IMR-90 (cell line): ENCODE measurements at regions not wholly inside any gene's neighbourhood (a gene's known extent, or its start where the extent isn't known, plus 50 kb on each side); places are given as distances from the start of the nearest gene placed in this dataset.
"Not testable (repeated sequence)": the region's sequence is repeated elsewhere in the genome, so short reads cannot be mapped to it uniquely, and the experiment has no call there.

Experiments used
- ATAC-seq: fragments of 200-7000 bp; cut with Tn5 transposase; 2 replicates; pipeline ENCODE4 v1.9.1; 2020; ENCODE audit warnings: low read depth, mild to moderate bottlenecking, moderate library complexity
- BruUV-seq: library from RNA; stranded (reverse); fragments of 400-500 nt; replicated peaks from 2 replicates; lab custom pipeline; 2021; lab: Mats Ljungman, UMichigan
- CTCF ChIA-PET: fragments of 300-600 bp; formaldehyde crosslinking; extraction: SDS; loops from one replicate; lab custom pipeline; 2021; ENCODE audit warnings: antibody characterized with exemption; lab: Yijun Ruan, JAX
- POLR2A ChIA-PET: fragments of 300-600 bp; sonication (Branson Sonifier 250); formaldehyde crosslinking; loops from one replicate; lab custom pipeline; 2022; ENCODE audit warnings: antibody characterized with exemption; ENCODE audit not compliant: unreplicated experiment; lab: Charles Lee
- DNase-seq: peaks from one replicate; pipeline ENCODE4 v3.0.0; 2013
- H2AFZ ChIP-seq: replicated peaks from 2 replicates; pipeline ENCODE3; 2013; ENCODE audit warnings: low read length, mild to moderate bottlenecking; ENCODE audit not compliant: poor library complexity
- H2AK5ac ChIP-seq: 2 replicates; pipeline ENCODE4 v1.6.1; 2013; ENCODE audit warnings: low read depth, low read length, inconsistent platforms
- H2AK9ac ChIP-seq: replicated peaks from 2 replicates; pipeline ENCODE3; 2013; ENCODE audit warnings: mild to moderate bottlenecking, low read depth, low read length, moderate library complexity; ENCODE audit not compliant: poor library complexity
- H2BK120ac ChIP-seq: 2 replicates; pipeline ENCODE4 v1.6.1; 2013; ENCODE audit warnings: low read depth, low read length, inconsistent platforms
- H2BK15ac ChIP-seq: 3 replicates; pipeline ENCODE4 v1.6.1; 2013; ENCODE audit warnings: low read depth, low read length, inconsistent platforms
- H2BK20ac ChIP-seq: 2 replicates; pipeline ENCODE4 v1.6.1; 2013; ENCODE audit warnings: low read depth, mild to moderate bottlenecking, inconsistent platforms, low read length, moderate library complexity
- H2BK5ac ChIP-seq: 2 replicates; pipeline ENCODE4 v1.6.1; 2013; ENCODE audit warnings: mild to moderate bottlenecking, low read depth, low read length, inconsistent platforms; ENCODE audit not compliant: poor library complexity, severe bottlenecking
- H3K14ac ChIP-seq: replicated peaks from 2 replicates; pipeline ENCODE4 v1.6.1; 2013; ENCODE audit warnings: low read depth, low read length, inconsistent platforms
- H3K18ac ChIP-seq: 2 replicates; pipeline ENCODE4 v1.6.1; 2013; ENCODE audit warnings: low read depth, low read length, control low read depth
- H3K23ac ChIP-seq: 2 replicates; pipeline ENCODE4 v1.6.1; 2013; ENCODE audit warnings: low read depth, low read length, inconsistent platforms
- H3K27ac ChIP-seq: 2 replicates; pipeline ENCODE4 v1.5.1; 2013; ENCODE audit warnings: mild to moderate bottlenecking, control low read depth, low read length; ENCODE audit not compliant: insufficient read depth
- H3K27me3 ChIP-seq: 2 replicates; pipeline ENCODE4 v1.6.1; 2013; ENCODE audit warnings: low read length; ENCODE audit not compliant: control insufficient read depth, insufficient read depth
- H3K36me3 ChIP-seq: 2 replicates; pipeline ENCODE4 v1.6.1; 2013; ENCODE audit warnings: low read length, mixed read lengths; ENCODE audit not compliant: control insufficient read depth, insufficient read depth
- H3K4ac ChIP-seq: 2 replicates; pipeline ENCODE4 v1.6.1; 2013; ENCODE audit warnings: low read depth, low read length, inconsistent platforms
- H3K4me1 ChIP-seq: 2 replicates; pipeline ENCODE4 v1.6.1; 2013; ENCODE audit warnings: low read length, mixed read lengths; ENCODE audit not compliant: control insufficient read depth, insufficient read depth
- H3K4me2 ChIP-seq: 2 replicates; pipeline ENCODE4 v1.6.1; 2013; ENCODE audit warnings: low read depth, mild to moderate bottlenecking, control low read depth, low read length, moderate library complexity
- H3K4me3 ChIP-seq: 2 replicates; pipeline ENCODE4 v1.5.1; 2013; ENCODE audit warnings: low read depth, mild to moderate bottlenecking, control low read depth, low read length, moderate library complexity; ENCODE audit not compliant: insufficient read depth
- H3K56ac ChIP-seq: 2 replicates; pipeline ENCODE4 v1.6.1; 2013; ENCODE audit warnings: low read length, inconsistent platforms; ENCODE audit not compliant: insufficient read depth; ENCODE audit errors: extremely low read depth
- H3K79me1 ChIP-seq, 2 experiments: 2 replicates each; pipeline ENCODE4 v1.6.1; 2013; ENCODE audit warnings: low read length in 2 of 2, inconsistent platforms in 1 of 2, low read depth in 1 of 2
- H3K9ac ChIP-seq: 2 replicates; pipeline ENCODE4 v1.6.1; 2013; ENCODE audit warnings: low read depth, low read length, control low read depth
- H3K9me1 ChIP-seq: 2 replicates; pipeline ENCODE4 v1.6.1; 2013; ENCODE audit warnings: low read length, inconsistent platforms; ENCODE audit not compliant: insufficient read depth
- H3K9me3 ChIP-seq: 2 replicates; pipeline ENCODE4 v1.6.1; 2013; ENCODE audit warnings: low read length; ENCODE audit not compliant: control insufficient read depth, insufficient read depth
- H4K20me1 ChIP-seq: 2 replicates; pipeline ENCODE4 v1.6.1; 2013; ENCODE audit warnings: low read length, inconsistent platforms; ENCODE audit not compliant: insufficient read depth
- H4K5ac ChIP-seq: 2 replicates; pipeline ENCODE4 v1.6.1; 2013; ENCODE audit warnings: mild to moderate bottlenecking, low read depth, low read length, control low read depth
- H4K8ac ChIP-seq, 2 experiments: 2 replicates each; pipeline ENCODE4 v1.6.1; 2013; ENCODE audit warnings: low read depth in 2 of 2, low read length in 2 of 2, control low read depth in 1 of 2, inconsistent platforms in 1 of 2
- H4K91ac ChIP-seq: 2 replicates; pipeline ENCODE4 v1.6.1; 2013; ENCODE audit warnings: low read depth, low read length, inconsistent platforms; ENCODE audit not compliant: insufficient read depth
- WGBS, 2 experiments: methylation state at CpG; one replicate each; pipeline versions ENCODE4 v1.1.5 to v1.1.7; 2013; ENCODE audit warnings: missing lambda C conversion rate in 2 of 2; ENCODE audit not compliant: insufficient read length in 1 of 2; ENCODE audit errors: extremely low coverage in 2 of 2; 5-methylcytosine and 5-hydroxymethylcytosine counted together
- dilution Hi-C: fragments of 300-500 bp; cut with HindIII; formaldehyde crosslinking; loops from one replicate; pipeline ENCODE4 v1.14.3; 2018; ENCODE audit warnings: low sequenced_read_pairs; ENCODE audit not compliant: unreplicated experiment
- in situ Hi-C: fragments of 300-500 bp; cut with MboI; formaldehyde crosslinking; loops from 3 replicates; pipeline ENCODE4 v1.14.3; 2019; ENCODE audit warnings: low sequenced_read_pairs, inconsistent platforms, mixed read lengths
- intact Hi-C: fragments of 100-400 bp; cut with micrococcal nuclease; formaldehyde crosslinking; loops from 2 replicates; pipeline ENCODE4 v1.10.0; 2022

DNA sequence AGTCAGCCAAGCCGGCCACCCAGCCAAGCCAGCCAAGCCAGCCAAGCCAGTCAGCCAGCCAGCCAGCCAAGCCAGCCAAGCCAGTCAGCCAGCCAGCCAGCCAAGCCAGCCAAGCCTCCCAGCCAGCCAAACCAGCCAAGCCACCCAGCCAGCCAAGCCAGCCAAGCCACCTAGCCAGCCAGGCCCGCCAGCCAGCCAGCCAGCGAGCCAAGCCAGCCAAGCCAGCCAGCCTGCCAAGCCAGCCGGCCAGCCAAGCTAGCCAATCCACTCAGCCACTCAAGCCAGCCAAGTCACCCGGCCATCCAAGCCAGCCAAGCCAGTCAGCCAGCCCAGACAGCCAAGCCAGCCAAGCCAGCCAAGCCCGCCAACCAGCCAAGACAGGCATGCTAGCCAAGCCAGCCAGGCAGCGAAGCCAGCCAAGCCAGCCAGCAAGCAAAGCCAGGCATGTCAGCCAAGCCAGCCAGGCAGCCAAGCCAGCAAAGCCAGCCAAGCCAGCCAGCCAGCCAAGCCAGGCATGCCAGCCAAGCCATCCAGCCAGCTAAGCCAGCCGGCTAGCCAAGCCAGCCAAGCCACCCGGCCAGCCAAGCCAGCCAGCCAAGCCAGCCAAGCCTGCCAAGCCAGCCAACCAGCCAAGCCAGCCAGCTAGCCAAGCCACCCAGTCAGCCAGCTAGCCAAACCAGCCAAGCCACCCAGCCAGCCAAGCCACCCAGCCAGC, 351.2 kb upstream of the PLGLB2 start:
- H3K14ac ChIP-seq, H2AFZ ChIP-seq, H2BK15ac ChIP-seq, H3K4me2 ChIP-seq, H2BK20ac ChIP-seq, H3K9ac ChIP-seq, DNase-seq, H4K91ac ChIP-seq, H4K20me1 ChIP-seq, CTCF ChIA-PET, in situ Hi-C loops, H3K56ac ChIP-seq, H2AK5ac ChIP-seq, H3K27me3 ChIP-seq, H3K79me1 ChIP-seq, POLR2A ChIA-PET, H4K8ac ChIP-seq, H3K18ac ChIP-seq, H2BK120ac ChIP-seq, H3K27ac ChIP-seq, H3K23ac ChIP-seq, H2BK5ac ChIP-seq, H4K5ac ChIP-seq, H3K4ac ChIP-seq, H3K9me3 ChIP-seq, dilution Hi-C loops, H3K4me1 ChIP-seq, ATAC-seq, H2AK9ac ChIP-seq, BruUV-seq, intact Hi-C loops, H3K4me3 ChIP-seq, H3K9me1 ChIP-seq, H3K36me3 ChIP-seq: not testable (repeated sequence)
- 58% methylated on average over 2 of the region's 9 CpGs; no CpG with 5 or more reads in 1 of the 2 experiments for WGBS, 2 experiments

DNA sequence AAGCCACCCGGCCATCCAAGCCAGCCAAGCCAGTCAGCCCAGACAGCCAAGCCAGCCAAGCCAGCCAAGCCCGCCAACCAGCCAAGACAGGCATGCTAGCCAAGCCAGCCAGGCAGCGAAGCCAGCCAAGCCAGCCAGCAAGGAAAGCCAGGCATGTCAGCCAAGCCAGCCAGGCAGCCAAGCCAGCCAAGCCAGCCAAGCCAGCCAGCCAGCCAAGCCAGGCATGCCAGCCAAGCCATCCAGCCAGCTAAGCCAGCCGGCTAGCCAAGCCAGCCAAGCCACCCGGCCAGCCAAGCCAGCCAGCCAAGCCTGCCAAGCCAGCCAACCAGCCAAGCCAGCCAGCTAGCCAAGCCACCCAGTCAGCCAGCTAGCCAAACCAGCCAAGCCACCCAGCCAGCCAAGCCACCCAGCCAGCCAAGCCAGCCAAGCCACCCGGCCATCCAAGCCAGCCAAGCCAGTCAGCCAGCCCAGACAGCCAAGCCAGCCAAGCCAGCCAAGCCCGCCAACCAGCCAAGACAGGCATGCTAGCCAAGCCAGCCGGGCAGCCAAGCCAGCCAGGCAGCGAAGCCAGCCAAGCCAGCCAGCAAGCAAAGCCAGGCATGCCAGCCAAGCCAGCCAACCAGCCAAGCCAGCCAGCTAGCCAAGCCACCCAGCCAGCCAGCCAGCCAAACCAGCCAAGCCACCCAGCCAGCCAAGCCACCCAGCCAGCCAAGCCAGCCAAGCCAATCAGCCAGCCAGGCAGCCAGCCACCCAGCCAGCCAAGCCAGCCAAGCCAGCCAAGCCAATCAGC, 350.4 kb upstream of the PLGLB2 start:
- H2BK20ac ChIP-seq, H2AK5ac ChIP-seq, H3K9ac ChIP-seq, H2BK120ac ChIP-seq, H2AFZ ChIP-seq, H3K14ac ChIP-seq, H3K27me3 ChIP-seq, H4K91ac ChIP-seq, H2AK9ac ChIP-seq, H3K79me1 ChIP-seq, H3K4ac ChIP-seq, H3K23ac ChIP-seq, H4K5ac ChIP-seq, H3K27ac ChIP-seq, POLR2A ChIA-PET, CTCF ChIA-PET, H3K36me3 ChIP-seq, H3K4me3 ChIP-seq, BruUV-seq, H3K18ac ChIP-seq, H3K4me2 ChIP-seq, ATAC-seq, H3K4me1 ChIP-seq, in situ Hi-C loops, intact Hi-C loops, H3K9me3 ChIP-seq, dilution Hi-C loops, H2BK15ac ChIP-seq, H4K20me1 ChIP-seq, H3K56ac ChIP-seq, H3K9me1 ChIP-seq, H4K8ac ChIP-seq, DNase-seq, H2BK5ac ChIP-seq: not testable (repeated sequence)
- no CpG with 5 or more reads among the region's 9 CpGs for whole genome bisulfite sequencing, 2 experiments
